D341Med (cell line): ENCODE measurements at regions not wholly inside any gene's neighbourhood (a gene's known extent, or its start where the extent isn't known, plus 50 kb on each side); places are given as distances from the start of the nearest gene placed in this dataset.
"Not testable (repeated sequence)": the region's sequence is repeated elsewhere in the genome, so short reads cannot be mapped to it uniquely, and the experiment has no call there.

Experiments
- DNase-seq: peaks from one replicate; pipeline ENCODE4 v3.0.0; 2012; ENCODE audit warnings: low spot score

- DNase-seq: not testable (repeated sequence)
These were observed 414.8 kb upstream of the SYNCRIP start for GRCh38 chr6:86057293-86057980.

GRCh38 chr6:86045038-86045437, 402.4 kb upstream of the SYNCRIP start:
- DNase-seq: no peak

- DNase-seq: no peak
These were observed 399.5 kb upstream of the SYNCRIP start for GRCh38 chr6:86042214-86042613.

- DNase-seq: no peak
These were observed 389.0 kb upstream of the SYNCRIP start for GRCh38 chr6:86031713-86032112.

GRCh38 chr6:86030875-86031274, 388.2 kb upstream of the SYNCRIP start:
- DNase-seq: no peak

GRCh38 chr6:86028776-86029175, 386.1 kb upstream of the SYNCRIP start:
- DNase-seq: no peak

- not testable (repeated sequence) for DNase-seq
These were observed 384.2 kb upstream of the SYNCRIP start for GRCh38 chr6:86026890-86027289.

GRCh38 chr6:86017236-86017635, 374.6 kb upstream of the SYNCRIP start:
- no peak for DNase-seq

GRCh38 chr6:86016567-86016966, 373.9 kb upstream of the SYNCRIP start:
- DNase-seq: no peak

- DNase-seq: no peak
These were observed 373.4 kb upstream of the SYNCRIP start for GRCh38 chr6:86016077-86016476.

GRCh38 chr6:86012991-86013390, 370.3 kb upstream of the SYNCRIP start:
- not testable (repeated sequence) for DNase-seq

GRCh38 chr6:86010915-86011786, 368.5 kb upstream of the SYNCRIP start:
- DNase-seq: no peak

GRCh38 chr6:85997206-85997605, 354.5 kb upstream of the SYNCRIP start:
- DNase-seq: no peak

GRCh38 chr6:85996034-85996375, 353.3 kb upstream of the SYNCRIP start:
- DNase-seq: no peak

- no peak for DNase-seq
These were observed 352.8 kb upstream of the SYNCRIP start for GRCh38 chr6:85995339-85996033.

GRCh38 chr6:85986681-85987080, 344.0 kb upstream of the SYNCRIP start:
- DNase-seq: no peak

- no peak for DNase-seq
These were observed 340.5 kb upstream of the SYNCRIP start for GRCh38 chr6:85983032-85983659.

- no peak for DNase-seq
These were observed 335.0 kb upstream of the SYNCRIP start for GRCh38 chr6:85977661-85978060.

GRCh38 chr6:85975957-85976356, 333.3 kb upstream of the SYNCRIP start:
- no peak for DNase-seq

- DNase-seq: no peak
These were observed 328.6 kb upstream of the SYNCRIP start for GRCh38 chr6:85971238-85971637.

GRCh38 chr6:85966828-85967227, 324.1 kb upstream of the SYNCRIP start:
- DNase-seq: no peak

GRCh38 chr6:85961746-85962145, 319.1 kb upstream of the SYNCRIP start:
- DNase-seq: no peak
